Tibial artery (tissue), 4 donors: ENCODE measurements at regions not wholly inside any gene's neighbourhood (a gene's known extent, or its start where the extent isn't known, plus 50 kb on each side); places are given as distances from the start of the nearest gene placed in this dataset.

Experiments used
- DNase-seq, 2 donors: peaks; one replicate each; pipeline ENCODE4 v3.0.0-alpha.2; 2019
- H3K27ac ChIP-seq, 2 donors: fragments of 200-600 bp; sonication (generic) in 1 of 2; 1 replicate in 1 of 2; 2 replicates in 1 of 2; pipeline ENCODE4 v1.5.1; 2018 to 2019; ENCODE audit warnings: mild to moderate bottlenecking in 1 of 2
- H3K27me3 ChIP-seq, 2 donors: fragments of 200-600 bp; sonication (generic) in 1 of 2; one replicate each; pipeline versions ENCODE4 v1.5.1 to v1.6.0; 2016 to 2019
- H3K36me3 ChIP-seq, 3 donors: fragments of 200-600 bp; sonication (generic) in 2 of 3; one replicate each; pipeline ENCODE4 v1.5.1; 2016 to 2019; ENCODE audit warnings: mild to moderate bottlenecking in 2 of 3
- H3K4me1 ChIP-seq, 4 donors: fragments of 200-600 bp; sonication (generic) in 2 of 4; 1 replicate in 3 of 4; 2 replicates in 1 of 4; pipeline ENCODE4 v1.5.1; 2016 to 2019
- H3K4me3 ChIP-seq, 2 donors: fragments of 200-600 bp; sonication (generic) in 1 of 2; 1 replicate in 1 of 2; 2 replicates in 1 of 2; pipeline ENCODE4 v1.5.1; 2018 to 2019; ENCODE audit warnings: mild to moderate bottlenecking in 2 of 2
- H3K9me3 ChIP-seq, 3 donors: fragments of 200-600 bp; sonication (generic) in 1 of 3; one replicate each; pipeline ENCODE4 v1.5.1; 2016 to 2019
- intact Hi-C: fragments of 100-400 bp; cut with DNase I; formaldehyde crosslinking; loops from one replicate; pipeline ENCODE4 v1.15.0; 2023; ENCODE audit warnings: low total_unique reads
- TF ChIP-seq, protein P1 (sequence below), 2 experiments: fragments of 200-600 bp in 1 of 2; fragments of 450-650 bp in 1 of 2; IDR thresholded peaks; one replicate each; pipeline ENCODE4 v1.5.1; 2017 to 2019; ENCODE audit warnings: antibody characterized with exemption in 2 of 2, mild to moderate bottlenecking in 1 of 2, moderate library complexity in 1 of 2

- TF ChIP-seq, protein P1, sequence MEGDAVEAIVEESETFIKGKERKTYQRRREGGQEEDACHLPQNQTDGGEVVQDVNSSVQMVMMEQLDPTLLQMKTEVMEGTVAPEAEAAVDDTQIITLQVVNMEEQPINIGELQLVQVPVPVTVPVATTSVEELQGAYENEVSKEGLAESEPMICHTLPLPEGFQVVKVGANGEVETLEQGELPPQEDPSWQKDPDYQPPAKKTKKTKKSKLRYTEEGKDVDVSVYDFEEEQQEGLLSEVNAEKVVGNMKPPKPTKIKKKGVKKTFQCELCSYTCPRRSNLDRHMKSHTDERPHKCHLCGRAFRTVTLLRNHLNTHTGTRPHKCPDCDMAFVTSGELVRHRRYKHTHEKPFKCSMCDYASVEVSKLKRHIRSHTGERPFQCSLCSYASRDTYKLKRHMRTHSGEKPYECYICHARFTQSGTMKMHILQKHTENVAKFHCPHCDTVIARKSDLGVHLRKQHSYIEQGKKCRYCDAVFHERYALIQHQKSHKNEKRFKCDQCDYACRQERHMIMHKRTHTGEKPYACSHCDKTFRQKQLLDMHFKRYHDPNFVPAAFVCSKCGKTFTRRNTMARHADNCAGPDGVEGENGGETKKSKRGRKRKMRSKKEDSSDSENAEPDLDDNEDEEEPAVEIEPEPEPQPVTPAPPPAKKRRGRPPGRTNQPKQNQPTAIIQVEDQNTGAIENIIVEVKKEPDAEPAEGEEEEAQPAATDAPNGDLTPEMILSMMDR (IDR thresholded peaks at IDR 0.05) = no peak
- intact Hi-C loops = no loop called here
- H3K4me1 ChIP-seq = peaks cover 0 to 9% (median 4%) of the 10 kb centered on the region in 4 donors
- H3K27ac ChIP-seq = no peak overlapping the region
- no peaks in the 10 kb centered on the region for H3K27me3 ChIP-seq
- H3K9me3 ChIP-seq = no peaks in the 10 kb centered on the region
- H3K36me3 ChIP-seq = no peaks in the 10 kb centered on the region
- DNase-seq = no peak
- no peak overlapping the region for H3K4me3 ChIP-seq
Observed at GRCh38 chr2:107419191-107419590, 407.5 kb upstream of the RGPD4 start.

DNA sequence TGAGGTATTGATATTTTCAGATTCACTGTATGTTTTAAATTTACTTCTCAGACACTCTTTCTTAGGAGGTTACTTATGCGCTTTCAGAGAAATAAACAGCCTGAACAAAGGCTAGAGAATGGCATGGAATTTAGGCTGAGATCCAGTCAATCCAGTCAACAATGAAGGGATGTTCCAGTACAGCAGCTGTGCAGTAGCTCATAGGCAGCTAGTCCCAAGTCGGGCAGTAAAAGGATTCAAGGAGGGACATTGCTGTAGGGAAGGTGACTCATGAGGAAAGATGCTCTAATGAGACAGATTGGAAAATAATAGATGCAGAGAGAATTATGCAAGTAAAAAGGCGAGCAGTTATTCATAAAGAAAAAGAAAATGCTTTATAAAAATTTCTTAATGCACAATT lies 397.9 kb upstream of the RGPD4 start:
- intact Hi-C loops = no loop called here
- H3K27ac ChIP-seq = no peak overlapping the region
- no peak overlapping the region for H3K4me3 ChIP-seq
- peaks cover 0 to 6% (median 0%) of the 10 kb centered on the region in 3 donors for H3K9me3 ChIP-seq
- H3K36me3 ChIP-seq = no peaks in the 10 kb centered on the region
- H3K27me3 ChIP-seq = no peaks in the 10 kb centered on the region
- no peak for DNase-seq
- H3K4me1 ChIP-seq = no peaks in the 10 kb centered on the region
- TF ChIP-seq, protein P1 (IDR thresholded peaks at IDR 0.05) = no peak

- Histone ChIP-seq H3K27ac (no peak overlapping the region), H3K27me3 (no peaks in the 10 kb centered on the region), H3K4me3 (no peak overlapping the region), H3K4me1 (no peaks in the 10 kb centered on the region), H3K36me3 (no peaks in the 10 kb centered on the region), H3K9me3 (peaks cover 0 to 6% (median 0%) of the 10 kb centered on the region in 3 donors)
- TF ChIP-seq, protein P1 (IDR thresholded peaks at IDR 0.05) = no peak
- intact Hi-C loops = no loop called here
- no peak for DNase-seq
Observed at GRCh38 chr2:107430006-107430405, 396.7 kb upstream of the RGPD4 start.

- H3K9me3 ChIP-seq = peaks cover 0 to 6% (median 0%) of the 10 kb centered on the region in 3 donors
- no peak for DNase-seq
- H3K4me3 ChIP-seq = no peak overlapping the region
- intact Hi-C loops = no loop called here
- no peaks in the 10 kb centered on the region for H3K36me3 ChIP-seq
- TF ChIP-seq, protein P1 (IDR thresholded peaks at IDR 0.05) = no peak
- no peak overlapping the region for H3K27ac ChIP-seq
- H3K4me1 ChIP-seq = no peaks in the 10 kb centered on the region
- H3K27me3 ChIP-seq = no peaks in the 10 kb centered on the region
Observed at GRCh38 chr2:107430596-107431266, 396.0 kb upstream of the RGPD4 start.

DNA sequence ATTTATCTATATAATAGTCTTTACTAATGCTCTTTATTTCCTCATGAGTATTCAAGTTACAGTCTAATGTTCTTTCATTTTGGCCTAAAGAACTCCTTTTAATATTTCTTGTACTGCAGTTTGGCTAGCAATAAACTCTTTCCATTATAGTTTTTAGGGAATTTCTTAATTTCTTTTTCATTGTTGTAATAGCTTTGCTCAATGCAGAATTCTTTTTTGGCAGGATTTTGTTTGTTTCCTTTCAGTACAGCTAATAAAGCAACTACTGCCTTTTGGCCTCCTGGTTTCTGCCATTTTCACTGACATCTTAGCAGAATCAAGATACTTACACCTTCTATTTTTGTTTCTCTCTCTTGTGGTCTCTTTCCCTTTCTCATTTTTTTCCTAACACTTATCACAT lies 390.4 kb upstream of the RGPD4 start:
- no peaks in the 10 kb centered on the region for H3K27me3 ChIP-seq
- no peak overlapping the region for H3K27ac ChIP-seq
- no peak for DNase-seq
- TF ChIP-seq, protein P1 (IDR thresholded peaks at IDR 0.05) = no peak
- no peaks in the 10 kb centered on the region for H3K4me1 ChIP-seq
- H3K36me3 ChIP-seq = no peaks in the 10 kb centered on the region
- H3K4me3 ChIP-seq = no peak overlapping the region
- H3K9me3 ChIP-seq = no peaks in the 10 kb centered on the region
- intact Hi-C loops = no loop called here

DNA sequence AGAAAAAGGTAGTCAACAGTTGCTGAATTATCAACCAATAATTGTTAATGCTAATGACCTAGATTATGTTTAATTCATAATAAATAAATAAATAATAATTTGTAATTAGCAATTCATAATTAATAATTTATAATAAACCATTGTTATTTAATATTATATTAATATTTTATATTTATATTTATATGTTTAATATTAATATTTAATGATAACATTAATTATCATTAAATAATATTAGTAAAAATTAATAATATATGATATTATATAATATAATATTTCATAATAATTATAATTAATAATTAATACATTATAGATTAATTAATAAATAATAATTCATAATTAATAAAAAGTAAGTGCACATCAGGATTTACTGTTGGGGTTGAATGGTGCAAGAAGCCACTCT lies 389.4 kb upstream of the RGPD4 start:
- DNase-seq = no peak
- no peaks in the 10 kb centered on the region for H3K36me3 ChIP-seq
- H3K4me3 ChIP-seq = no peak overlapping the region
- H3K27ac ChIP-seq = no peak overlapping the region
- intact Hi-C loops = no loop called here
- H3K9me3 ChIP-seq = no peaks in the 10 kb centered on the region
- H3K27me3 ChIP-seq = no peaks in the 10 kb centered on the region
- TF ChIP-seq, protein P1 (IDR thresholded peaks at IDR 0.05) = no peak
- H3K4me1 ChIP-seq = no peaks in the 10 kb centered on the region
